ENCODE measurements at regions not wholly inside any gene's neighbourhood (a gene's known extent, or its start where the extent isn't known, plus 50 kb on each side); places are given as distances from the start of the nearest gene placed in this dataset.

- Histone ChIP-seq H3K9me3 (ENCODE audit: control insufficient read depth, insufficient read depth, low read depth, low read length) (no peaks in the 10 kb centered on the region), H3K27me3 (ENCODE audit: control insufficient read depth, insufficient read depth, low read length) (no peaks in the 10 kb centered on the region), H3K4me1 (ENCODE audit: control insufficient read depth, insufficient read depth, low read length) (peaks cover 26% of the 10 kb centered on the region; the same call in 1 of the 2 replicates), H3K36me3 (ENCODE audit: control insufficient read depth, insufficient read depth, low read length) (no peaks in the 10 kb centered on the region; the same call in 1 of the 2 replicates), H3K4me3 (ENCODE audit: low read depth in 2 of 2, low read length in 2 of 2) (no peak overlapping the region), H3K27ac (ENCODE audit: low read length) (no peak overlapping the region)
- POLR2A ChIA-PET, result no interaction called here
- intact Hi-C loops (cut with micrococcal nuclease; ENCODE audit: unreplicated experiment), result no loop called here
- no peak for TF ChIP-seq CTCF (IDR thresholded peaks at IDR 0.05)
- no peak for TF ChIP-seq POLR2AphosphoS5 (IDR thresholded peaks at IDR 0.05; ENCODE audit: low read depth, low read length)
- TF ChIP-seq SIN3A (IDR thresholded peaks at IDR 0.05; ENCODE audit: borderline replicate concordance, insufficient read depth, low read depth, low read length), result no peak
- no peak for TF ChIP-seq TCF7L2 (IDR thresholded peaks at IDR 0.05; ENCODE audit: low read depth, low read length)
- TF ChIP-seq REST (IDR thresholded peaks at IDR 0.05; ENCODE audit: insufficient read depth in 1 of 2, low read depth in 2 of 2, low read length in 1 of 2), result no peak
- DNase-seq (ENCODE audit: low read depth, low spot score), result no peak
- in situ Hi-C loops (cut with HindIII; ENCODE audit: low pct_unique_long_range_greater_than_20kb, low sequenced_read_pairs), result no loop called here
- CTCF ChIA-PET, result no interaction called here
- ATAC-seq, result no peak
- BruUV-seq (replicated peaks), result no TSS peak
These were observed 270.2 kb downstream of the PTPRC start for GRCh38 chr1:198908995-198909394.

GRCh38 chr1:198909973-198910372 lies 271.1 kb downstream of the PTPRC start:
- no TSS peak for BruUV-seq (replicated peaks)
- intact Hi-C loops (cut with micrococcal nuclease; ENCODE audit: unreplicated experiment) (no loop called here), in situ Hi-C loops (cut with HindIII; ENCODE audit: low pct_unique_long_range_greater_than_20kb, low sequenced_read_pairs) (no loop called here)
- Histone ChIP-seq H3K27ac (ENCODE audit: low read length) (no peak overlapping the region), H3K9me3 (ENCODE audit: control insufficient read depth, insufficient read depth, low read depth, low read length) (no peaks in the 10 kb centered on the region), H3K4me1 (ENCODE audit: control insufficient read depth, insufficient read depth, low read length) (peaks cover 21% of the 10 kb centered on the region; the same call in 1 of the 2 replicates), H3K27me3 (ENCODE audit: control insufficient read depth, insufficient read depth, low read length) (no peaks in the 10 kb centered on the region), H3K4me3 (ENCODE audit: low read depth in 2 of 2, low read length in 2 of 2) (no peak overlapping the region), H3K36me3 (ENCODE audit: control insufficient read depth, insufficient read depth, low read length) (no peaks in the 10 kb centered on the region; the same call in 1 of the 2 replicates)
- no peak for ATAC-seq
- ChIA-PET POLR2A (no interaction called here), CTCF (no interaction called here)
- TF ChIP-seq POLR2AphosphoS5 (IDR thresholded peaks at IDR 0.05; ENCODE audit: low read depth, low read length) (no peak), TCF7L2 (IDR thresholded peaks at IDR 0.05; ENCODE audit: low read depth, low read length) (no peak), CTCF (IDR thresholded peaks at IDR 0.05) (no peak)
- DNase-seq (ENCODE audit: low read depth, low spot score), result no peak
